ENCODE measurements at regions not wholly inside any gene's neighbourhood (a gene's known extent, or its start where the extent isn't known, plus 50 kb on each side); places are given as distances from the start of the nearest gene placed in this dataset.

DNA sequence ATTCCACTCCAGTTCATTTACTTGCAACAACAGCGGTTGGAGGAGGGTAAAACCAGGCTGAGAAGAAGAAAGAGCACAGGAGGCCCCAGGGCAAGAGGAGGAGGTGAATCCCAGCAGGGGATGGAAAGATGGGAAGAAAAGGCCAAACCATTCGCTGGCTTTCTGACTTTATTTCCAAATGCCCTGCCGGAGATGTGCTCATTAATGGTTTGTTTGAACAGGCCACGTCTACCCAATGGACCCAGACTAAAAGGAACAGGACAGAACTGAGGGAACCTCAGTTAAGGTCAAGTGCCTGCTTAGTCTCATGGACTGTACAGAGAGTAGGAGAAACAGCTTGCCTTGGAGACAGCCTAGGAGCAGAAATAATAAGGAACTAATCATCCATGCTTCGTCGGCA lies 121.6 kb upstream of the NDUFV2 start:
- TF ChIP-seq, protein P1, sequence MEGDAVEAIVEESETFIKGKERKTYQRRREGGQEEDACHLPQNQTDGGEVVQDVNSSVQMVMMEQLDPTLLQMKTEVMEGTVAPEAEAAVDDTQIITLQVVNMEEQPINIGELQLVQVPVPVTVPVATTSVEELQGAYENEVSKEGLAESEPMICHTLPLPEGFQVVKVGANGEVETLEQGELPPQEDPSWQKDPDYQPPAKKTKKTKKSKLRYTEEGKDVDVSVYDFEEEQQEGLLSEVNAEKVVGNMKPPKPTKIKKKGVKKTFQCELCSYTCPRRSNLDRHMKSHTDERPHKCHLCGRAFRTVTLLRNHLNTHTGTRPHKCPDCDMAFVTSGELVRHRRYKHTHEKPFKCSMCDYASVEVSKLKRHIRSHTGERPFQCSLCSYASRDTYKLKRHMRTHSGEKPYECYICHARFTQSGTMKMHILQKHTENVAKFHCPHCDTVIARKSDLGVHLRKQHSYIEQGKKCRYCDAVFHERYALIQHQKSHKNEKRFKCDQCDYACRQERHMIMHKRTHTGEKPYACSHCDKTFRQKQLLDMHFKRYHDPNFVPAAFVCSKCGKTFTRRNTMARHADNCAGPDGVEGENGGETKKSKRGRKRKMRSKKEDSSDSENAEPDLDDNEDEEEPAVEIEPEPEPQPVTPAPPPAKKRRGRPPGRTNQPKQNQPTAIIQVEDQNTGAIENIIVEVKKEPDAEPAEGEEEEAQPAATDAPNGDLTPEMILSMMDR (IDR thresholded peaks at IDR 0.05; ENCODE audit: low read depth, low read length), result no peak
- DNase-seq (ENCODE audit: low read depth, low spot score), result no peak
- Histone ChIP-seq H3K9me3 (ENCODE audit: control insufficient read depth, insufficient read depth, low read length) (no peaks in the 10 kb centered on the region), H3K27me3 (ENCODE audit: control insufficient read depth, insufficient read depth, low read length) (no peaks in the 10 kb centered on the region), H3K4me3 (ENCODE audit: low read depth, low read length) (no peak overlapping the region), H3K27ac (ENCODE audit: low read depth, low read length) (no peak overlapping the region)
- POLR2A ChIA-PET, result no interaction called here
- CTCF ChIA-PET, result interaction anchor here (0.9 to 3.8 kb wide), 2 partner anchors 191 to 326 kb away, joined by 5 to 31 read pairs; no protein-coding TSS in a partner anchor

DNA sequence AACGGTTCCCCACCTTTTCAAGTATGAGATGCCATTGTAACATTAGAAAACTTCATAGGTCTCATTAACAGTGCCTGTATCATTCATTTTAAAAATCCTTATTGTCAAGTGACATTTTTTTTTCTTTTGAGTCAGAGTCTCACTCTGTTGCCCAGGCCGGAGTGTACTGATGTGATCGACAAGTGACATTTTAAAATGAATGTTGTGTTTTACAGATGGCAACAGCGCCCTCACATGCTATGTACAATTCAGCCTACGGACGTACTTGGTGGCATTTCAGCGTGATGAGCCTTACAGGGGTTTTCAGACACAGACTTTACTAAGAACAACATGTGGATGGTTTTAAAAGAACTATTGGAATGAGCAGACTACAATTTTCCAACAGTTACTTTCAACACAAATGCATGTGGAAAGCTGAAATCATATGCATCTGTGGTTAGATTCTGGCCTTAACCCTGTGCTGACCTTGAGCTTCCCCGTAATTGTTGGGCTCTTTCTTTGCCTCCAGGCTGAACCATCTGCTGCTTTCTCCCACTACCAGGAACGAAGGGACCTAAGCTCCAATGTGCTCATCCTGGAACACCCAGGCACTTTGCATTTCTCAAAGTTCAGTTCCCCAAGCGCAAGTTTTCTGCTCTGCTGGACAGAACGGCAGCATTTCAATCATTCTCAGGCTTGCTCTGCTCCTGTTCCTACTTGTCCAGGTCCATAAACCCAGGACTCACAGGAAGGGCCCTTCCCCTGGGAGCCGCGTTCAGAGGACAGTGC lies 119.9 kb upstream of the NDUFV2 start:
- H3K27ac ChIP-seq (ENCODE audit: low read depth, low read length), result peak overlapping the region; percentile 78
- ChIA-PET CTCF (interaction anchor here (0.7 to 3.8 kb wide), 5 partner anchors 10 to 350 kb away, joined by 3 to 31 read pairs (median 6); no protein-coding TSS in a partner anchor), POLR2A (interaction anchor here (0.7 to 1.4 kb wide), 2 partner anchors 34 to 182 kb away, joined by 3 to 4 read pairs; no protein-coding TSS in a partner anchor)
- no peak overlapping the region for H3K4me3 ChIP-seq (ENCODE audit: low read depth, low read length)
- H3K9me3 ChIP-seq (ENCODE audit: control insufficient read depth, insufficient read depth, low read length), result no peaks in the 10 kb centered on the region
- H3K27me3 ChIP-seq (ENCODE audit: control insufficient read depth, insufficient read depth, low read length), result no peaks in the 10 kb centered on the region
- TF ChIP-seq, protein P1 (IDR thresholded peaks at IDR 0.05; ENCODE audit: low read depth, low read length), result peak; percentile 33
- peak; percentile 58 for DNase-seq (ENCODE audit: low read depth, low spot score)

DNA sequence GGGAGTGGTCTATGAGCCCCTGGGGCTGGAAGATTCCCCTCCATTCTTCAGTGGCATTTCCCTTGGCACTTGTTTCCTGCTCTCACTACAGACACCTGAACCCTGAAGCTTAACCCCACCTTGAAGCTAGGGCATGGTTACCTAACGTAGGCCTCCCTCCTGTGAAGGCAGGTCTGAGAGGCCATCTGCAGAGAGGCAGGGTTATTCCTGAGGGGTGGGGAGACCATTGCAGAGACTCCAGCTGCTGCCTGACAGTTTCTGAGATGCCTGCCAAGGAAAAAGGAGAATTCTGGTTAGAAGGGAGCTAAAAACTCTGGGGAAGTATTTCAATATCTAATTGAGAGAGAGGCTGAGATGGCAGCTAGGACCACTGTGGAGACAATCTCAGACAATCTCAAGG lies 119.3 kb upstream of the NDUFV2 start:
- POLR2A ChIA-PET, result interaction anchor here (1.4 kb wide), 1 partner anchor 34 kb away, joined by 4 read pairs; no protein-coding TSS in a partner anchor
- Histone ChIP-seq H3K27me3 (ENCODE audit: control insufficient read depth, insufficient read depth, low read length) (no peaks in the 10 kb centered on the region), H3K4me3 (ENCODE audit: low read depth, low read length) (no peak overlapping the region), H3K27ac (ENCODE audit: low read depth, low read length) (peak overlapping the region; percentile 78), H3K9me3 (ENCODE audit: control insufficient read depth, insufficient read depth, low read length) (no peaks in the 10 kb centered on the region)
- TF ChIP-seq, protein P1 (IDR thresholded peaks at IDR 0.05; ENCODE audit: low read depth, low read length), result no peak
- CTCF ChIA-PET, result interaction anchor here (0.7 to 3.8 kb wide), 6 partner anchors 9 to 329 kb away, joined by 3 to 31 read pairs (median 4); no protein-coding TSS in a partner anchor
- DNase-seq (ENCODE audit: low read depth, low spot score), result no peak

DNA sequence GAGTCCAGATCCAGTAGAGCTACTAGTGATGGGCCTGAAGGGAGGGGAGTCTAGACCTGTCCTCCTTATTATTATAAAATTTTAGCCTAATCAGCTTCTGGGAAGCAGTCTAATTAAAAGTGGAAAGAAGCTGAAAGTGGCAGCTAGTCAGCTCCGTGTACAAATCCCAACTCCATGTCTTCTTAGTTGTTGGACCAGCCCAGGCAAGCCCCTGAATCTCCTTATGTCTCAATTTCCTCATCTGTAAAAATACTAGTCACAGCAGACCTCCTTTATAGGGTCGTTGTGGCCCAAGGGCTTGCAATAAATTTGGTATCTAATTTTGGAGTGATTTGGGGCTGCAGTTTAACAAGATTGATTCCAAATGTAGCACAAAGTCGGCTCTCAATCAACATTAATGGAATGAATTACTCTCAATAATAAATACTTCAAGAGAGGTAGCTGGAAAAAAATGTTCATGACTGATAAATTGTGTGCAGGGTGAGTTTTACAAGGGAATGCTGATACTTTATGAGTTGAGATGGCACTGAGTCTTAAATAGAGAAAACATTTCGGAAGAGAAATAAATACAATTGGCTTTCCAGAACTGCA lies 118.3 kb upstream of the NDUFV2 start:
- CTCF ChIA-PET, result interaction anchor here (0.6 to 3.8 kb wide), 5 partner anchors 72 to 330 kb away, joined by 3 to 31 read pairs (median 4); no protein-coding TSS in a partner anchor
- no peak for DNase-seq (ENCODE audit: low read depth, low spot score)
- TF ChIP-seq, protein P1 (IDR thresholded peaks at IDR 0.05; ENCODE audit: low read depth, low read length), result no peak
- H3K4me3 ChIP-seq (ENCODE audit: low read depth, low read length), result no peak overlapping the region
- POLR2A ChIA-PET, result interaction anchor here (0.6 kb wide), 1 partner anchor 319 kb away, joined by 3 read pairs; no protein-coding TSS in a partner anchor
- no peaks in the 10 kb centered on the region for H3K9me3 ChIP-seq (ENCODE audit: control insufficient read depth, insufficient read depth, low read length)
- no peaks in the 10 kb centered on the region for H3K27me3 ChIP-seq (ENCODE audit: control insufficient read depth, insufficient read depth, low read length)
- no peak overlapping the region for H3K27ac ChIP-seq (ENCODE audit: low read depth, low read length)
